ENCODE measurements at regions not wholly inside any gene's neighbourhood (a gene's known extent, or its start where the extent isn't known, plus 50 kb on each side); places are given as distances from the start of the nearest gene placed in this dataset.

DNA sequence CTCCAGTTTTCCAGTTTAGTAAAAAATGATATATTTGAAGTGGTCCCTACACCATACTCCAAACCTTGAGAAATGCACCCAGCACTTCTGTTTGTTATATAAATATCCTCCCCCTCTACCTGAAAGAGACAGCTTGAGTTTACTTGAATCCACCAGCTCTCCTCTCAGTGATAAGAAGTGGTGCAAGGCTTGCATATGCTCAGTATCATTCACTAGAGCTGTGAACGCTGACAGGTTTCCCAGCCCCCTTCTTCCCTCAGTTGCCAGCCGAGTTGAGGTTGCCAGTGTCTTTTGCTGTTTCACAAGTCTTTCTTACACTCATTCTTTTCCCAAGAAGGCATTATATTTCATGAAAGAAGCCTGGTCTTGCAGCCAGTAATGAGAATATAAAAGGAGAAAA is 880.0 kb downstream of the LRRTM4 start:
- in situ Hi-C loops (cut with HindIII; ENCODE audit: extremely low pct_ligation_motif_present, low pct_unique_long_range_greater_than_20kb): no loop called here
- Histone ChIP-seq H3K4me2 (ENCODE audit: low read depth, low read length) (no peak overlapping the region), H3K4me1 (ENCODE audit: insufficient read depth, low read length) (no peaks in the 10 kb centered on the region), H3K79me2 (ENCODE audit: insufficient read depth, low read length) (no peaks in the 10 kb centered on the region), H3K36me3 (replicated peaks in 1 of 2; ENCODE audit: control insufficient read depth in 1 of 2, insufficient read depth in 2 of 2, low read length in 2 of 2) (no peaks in the 10 kb centered on the region), H3K27me3 (ENCODE audit: control insufficient read depth in 1 of 2, insufficient read depth in 2 of 2, low read length in 2 of 2) (no peaks in the 10 kb centered on the region), H4K20me1 (ENCODE audit: insufficient read depth, low read length) (no peaks in the 10 kb centered on the region), H3K4me3 (replicated peaks in 1 of 3; ENCODE audit: insufficient read depth in 1 of 3, low read depth in 2 of 3, low read length in 3 of 3) (no peak overlapping the region), H3K9ac (ENCODE audit: insufficient read depth, low read depth, low read length) (no peak overlapping the region), H2AFZ (ENCODE audit: low read length) (no peak overlapping the region), H3K9me3 (ENCODE audit: low read length) (no peaks in the 10 kb centered on the region), H3K27ac (ENCODE audit: extremely low read length, insufficient read depth, low read length) (no peak overlapping the region)
- BruUV-seq (replicated peaks): no TSS peak
- intact Hi-C loops (cut with micrococcal nuclease; ENCODE audit: unreplicated experiment): no loop called here
- 0% methylated on average over 2 of the region's 2 CpGs for WGBS (ENCODE audit: low lambda C conversion rate)
- POLR2A ChIA-PET: no interaction called here
- TF ChIP-seq ZFP36L2 (CRISPR knock-in tag; IDR thresholded peaks at IDR 0.05): no peak
- TF ChIP-seq ZNF460 (CRISPR knock-in tag; IDR thresholded peaks at IDR 0.05; ENCODE audit: borderline replicate concordance): no peak
- TF ChIP-seq ZNF431 (CRISPR knock-in tag; IDR thresholded peaks at IDR 0.05; ENCODE audit: borderline replicate concordance, low read depth): no peak
- no peak for TF ChIP-seq ZNF816 (CRISPR knock-in tag; IDR thresholded peaks at IDR 0.05; ENCODE audit: borderline replicate concordance)
- TF ChIP-seq NFIB (CRISPR knock-in tag; IDR thresholded peaks at IDR 0.05; ENCODE audit: borderline replicate concordance): no peak
- no peak for TF ChIP-seq ZNF607 (CRISPR knock-in tag; IDR thresholded peaks at IDR 0.05; ENCODE audit: borderline replicate concordance)
- no peak for TF ChIP-seq SATB2 (CRISPR knock-in tag; IDR thresholded peaks at IDR 0.05)
- TF ChIP-seq HCFC1 (IDR thresholded peaks at IDR 0.05; ENCODE audit: low read depth, low read length): no peak
- no peak for TF ChIP-seq ZFX (CRISPR knock-in tag; IDR thresholded peaks at IDR 0.05; ENCODE audit: low read depth)
- no peak for TF ChIP-seq MXD4 (CRISPR knock-in tag; IDR thresholded peaks at IDR 0.05)
- TF ChIP-seq ERF (CRISPR knock-in tag; IDR thresholded peaks at IDR 0.05): no peak
- TF ChIP-seq, protein P1, sequence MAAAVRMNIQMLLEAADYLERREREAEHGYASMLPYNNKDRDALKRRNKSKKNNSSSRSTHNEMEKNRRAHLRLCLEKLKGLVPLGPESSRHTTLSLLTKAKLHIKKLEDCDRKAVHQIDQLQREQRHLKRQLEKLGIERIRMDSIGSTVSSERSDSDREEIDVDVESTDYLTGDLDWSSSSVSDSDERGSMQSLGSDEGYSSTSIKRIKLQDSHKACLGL (CRISPR knock-in tag; IDR thresholded peaks at IDR 0.05): no peak
- TF ChIP-seq HOXA9 (CRISPR knock-in tag; IDR thresholded peaks at IDR 0.05; ENCODE audit: borderline replicate concordance): no peak
- no peak for TF ChIP-seq NFKB2 (CRISPR knock-in tag; IDR thresholded peaks at IDR 0.05; ENCODE audit: borderline replicate concordance)
- TF ChIP-seq, protein P2, sequence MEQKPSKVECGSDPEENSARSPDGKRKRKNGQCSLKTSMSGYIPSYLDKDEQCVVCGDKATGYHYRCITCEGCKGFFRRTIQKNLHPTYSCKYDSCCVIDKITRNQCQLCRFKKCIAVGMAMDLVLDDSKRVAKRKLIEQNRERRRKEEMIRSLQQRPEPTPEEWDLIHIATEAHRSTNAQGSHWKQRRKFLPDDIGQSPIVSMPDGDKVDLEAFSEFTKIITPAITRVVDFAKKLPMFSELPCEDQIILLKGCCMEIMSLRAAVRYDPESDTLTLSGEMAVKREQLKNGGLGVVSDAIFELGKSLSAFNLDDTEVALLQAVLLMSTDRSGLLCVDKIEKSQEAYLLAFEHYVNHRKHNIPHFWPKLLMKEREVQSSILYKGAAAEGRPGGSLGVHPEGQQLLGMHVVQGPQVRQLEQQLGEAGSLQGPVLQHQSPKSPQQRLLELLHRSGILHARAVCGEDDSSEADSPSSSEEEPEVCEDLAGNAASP (CRISPR knock-in tag; IDR thresholded peaks at IDR 0.05; ENCODE audit: borderline replicate concordance): no peak
- no peak for TF ChIP-seq SMARCE1 (IDR thresholded peaks at IDR 0.05; ENCODE audit: borderline replicate concordance)
- no peak for TF ChIP-seq NONO (IDR thresholded peaks at IDR 0.05)
- TF ChIP-seq NONO (CRISPR knock-in tag; conservative IDR thresholded peaks at IDR 0.05): no peak
- no peak for ATAC-seq
- DNase-seq (ENCODE audit: low spot score): no peak
- FAIRE-seq: no peak
- CTCF ChIA-PET (ENCODE audit: low intra/inter-chr PET ratio, low total read pairs): no interaction called here
